GM12878 (cell line): ENCODE measurements at regions not wholly inside any gene's neighbourhood (a gene's known extent, or its start where the extent isn't known, plus 50 kb on each side); places are given as distances from the start of the nearest gene placed in this dataset.

Experiments used
- ATAC-seq: fragments of 200-7000 bp; cut with Tn5 transposase; 3 replicates; pipeline ENCODE4 v1.9.1; 2020; ENCODE audit warnings: mild to moderate bottlenecking, moderate library complexity
- BruUV-seq: library from RNA; stranded (reverse); fragments of 400-500 nt; replicated peaks from 2 replicates; lab custom pipeline; 2021; lab: Mats Ljungman, UMichigan
- CTCF ChIA-PET: fragments of 300-600 bp; sonication (Branson Sonifier 250); formaldehyde crosslinking; extraction: SDS; loops from one replicate; lab custom pipeline; 2021; ENCODE audit warnings: inconsistent platforms; lab: Yijun Ruan, JAX
- POLR2A ChIA-PET: fragments of 350-600 bp; formaldehyde crosslinking; extraction: SDS; loops from one replicate; lab custom pipeline; 2021; ENCODE audit warnings: inconsistent platforms; lab: Charles Lee
- RAD21 ChIA-PET: fragments of 300-600 bp; sonication (Branson Sonifier 250); formaldehyde crosslinking; loops from one replicate; lab custom pipeline; 2023; ENCODE audit warnings: antibody characterized with exemption; ENCODE audit not compliant: unreplicated experiment; lab: Charles Lee
- SMC1A ChIA-PET: fragments of 300-600 bp; sonication (Branson Sonifier 250); formaldehyde crosslinking; loops from one replicate; lab custom pipeline; 2023; ENCODE audit not compliant: unreplicated experiment, uncharacterized antibody; lab: Charles Lee
- DNase-seq: peaks from one replicate; pipeline ENCODE4 v3.0.0-alpha.2; 2011; ENCODE audit warnings: low read depth, low spot score
- FAIRE-seq: peaks from 3 replicates; lab custom pipeline; 2011; peaks lifted over from hg19 to GRCh38; lab: Jason Lieb, UNC
- H2AFZ ChIP-seq: 2 replicates; pipeline ENCODE4 v1.6.0; 2011; ENCODE audit warnings: low read depth, low read length, control low read depth; ENCODE audit not compliant: control insufficient read depth
- H3K27ac ChIP-seq: 2 replicates; pipeline ENCODE4 v1.5.1; 2011; ENCODE audit warnings: control low read depth; ENCODE audit not compliant: control insufficient read depth, insufficient read depth
- H3K27me3 ChIP-seq, 2 experiments: replicated peaks in 1 of 2; 2 replicates each; pipeline versions ENCODE4 v1.6.0 to v1.6.1; 2011; ENCODE audit warnings: low read length in 1 of 2; ENCODE audit not compliant: control insufficient read depth in 2 of 2, insufficient read depth in 2 of 2
- H3K36me3 ChIP-seq, 2 experiments: 2 replicates each; pipeline ENCODE4 v1.5.1; 2011; ENCODE audit warnings: low read length in 1 of 2; ENCODE audit not compliant: control insufficient read depth in 2 of 2, insufficient read depth in 2 of 2
- H3K4me1 ChIP-seq: 2 replicates; pipeline ENCODE4 v1.6.1; 2011; ENCODE audit warnings: mild to moderate bottlenecking, low read length, moderate library complexity, mixed read lengths; ENCODE audit not compliant: control insufficient read depth, insufficient read depth
- H3K4me2 ChIP-seq: 2 replicates; pipeline ENCODE4 v1.6.0; 2011; ENCODE audit warnings: control low read depth; ENCODE audit not compliant: control insufficient read depth, insufficient read depth
- H3K4me3 ChIP-seq: fragments of 200-600 bp; sonication (generic); 2 replicates; pipeline ENCODE4 v1.5.1; 2016
- H3K79me2 ChIP-seq: 2 replicates; pipeline ENCODE4 v1.6.0; 2011; ENCODE audit warnings: low read length; ENCODE audit not compliant: control insufficient read depth, insufficient read depth
- H3K9ac ChIP-seq: 2 replicates; pipeline ENCODE4 v1.8.0; 2011; ENCODE audit warnings: low read length, control low read depth, mixed read lengths; ENCODE audit not compliant: control insufficient read depth, insufficient read depth
- H3K9me3 ChIP-seq: replicated peaks from 3 replicates; pipeline ENCODE4 v1.5.1; 2011; ENCODE audit warnings: mild to moderate bottlenecking, low read length; ENCODE audit not compliant: control insufficient read depth, insufficient read depth
- H4K20me1 ChIP-seq: 2 replicates; pipeline ENCODE4 v1.6.0; 2011; ENCODE audit not compliant: control insufficient read depth, insufficient read depth
- BHLHE40 ChIP-seq, 2 experiments: fragments of 450-650 bp in 1 of 2; IDR thresholded peaks; 2 replicates each; pipeline ENCODE4 v1.6.1; 2011 to 2017; ENCODE audit warnings: low read depth in 2 of 2, borderline replicate concordance in 1 of 2, improper control_type of control experiment in 1 of 2, low read length in 1 of 2, mild to moderate bottlenecking in 1 of 2
- BRCA1 ChIP-seq: IDR thresholded peaks from 2 replicates; pipeline ENCODE4 v1.6.1; 2011; ENCODE audit warnings: low read depth, low read length, improper control_type of control experiment
- CBX5 ChIP-seq: sonication (generic); IDR thresholded peaks from 2 replicates; pipeline ENCODE4 v1.6.1; 2016; ENCODE audit warnings: low read depth, moderate library complexity, mild to moderate bottlenecking, inconsistent platforms
- DPF2 ChIP-seq: fragments of 450-650 bp; IDR thresholded peaks from 2 replicates; pipeline ENCODE4 v1.6.1; 2017; ENCODE audit warnings: mild to moderate bottlenecking
- FOXM1 ChIP-seq: IDR thresholded peaks from 2 replicates; pipeline ENCODE4 v1.6.1; 2012; ENCODE audit warnings: low read depth, mild to moderate bottlenecking, inconsistent platforms, low read length, moderate library complexity
- KAT2A ChIP-seq: conservative IDR thresholded peaks from 2 replicates; pipeline ENCODE4 v1.6.1; 2011; ENCODE audit warnings: low read depth, low read length; ENCODE audit not compliant: control insufficient read depth
- MEF2B ChIP-seq: fragments of 450-650 bp; IDR thresholded peaks from 2 replicates; pipeline ENCODE4 v1.6.1; 2018; ENCODE audit warnings: mild to moderate bottlenecking, moderate library complexity; ENCODE audit not compliant: partially characterized antibody, poor library complexity, severe bottlenecking
- RUNX3 ChIP-seq: IDR thresholded peaks from 2 replicates; pipeline ENCODE4 v1.6.1; 2012; ENCODE audit warnings: low read length, inconsistent platforms
- SIX5 ChIP-seq: IDR thresholded peaks from 2 replicates; pipeline ENCODE4 v1.6.1; 2011; ENCODE audit warnings: mild to moderate bottlenecking, low read depth, low read length, moderate library complexity; ENCODE audit not compliant: severe bottlenecking
- ZBED1 ChIP-seq: IDR thresholded peaks from 2 replicates; pipeline ENCODE4 v1.6.1; 2016; ENCODE audit warnings: borderline replicate concordance
- ZNF217 ChIP-seq: fragments of 450-650 bp; IDR thresholded peaks from 2 replicates; pipeline ENCODE4 v1.6.1; 2017; ENCODE audit warnings: antibody characterized with exemption, mild to moderate bottlenecking
- WGBS: methylation state at CpG from one replicate; pipeline ENCODE4 v1.1.6; 2016; ENCODE audit warnings: low lambda C conversion rate; ENCODE audit not compliant: insufficient replicate concordance, insufficient coverage; ENCODE audit errors: missing lambda C conversion rate; 5-methylcytosine and 5-hydroxymethylcytosine counted together
- in situ Hi-C: fragments of 300-500 bp; cut with MboI; formaldehyde crosslinking; loops from 9 replicates; pipeline ENCODE4 v1.14.3; 2018; ENCODE audit warnings: mixed read lengths
- intact Hi-C: fragments of 100-400 bp; cut with micrococcal nuclease; formaldehyde crosslinking; loops from one replicate; pipeline ENCODE4 v1.14.2; 2022; ENCODE audit not compliant: unreplicated experiment
- TF ChIP-seq, protein P1 (sequence below): IDR thresholded peaks from 2 replicates; pipeline ENCODE4 v1.6.1; 2011; ENCODE audit warnings: borderline replicate concordance, low read depth, mild to moderate bottlenecking, moderate library complexity, low read length; ENCODE audit not compliant: insufficient read depth, poor library complexity, severe bottlenecking
- TF ChIP-seq, protein P2 (sequence below): IDR thresholded peaks from 2 replicates; pipeline ENCODE4 v1.6.1; 2012; ENCODE audit warnings: low read length, inconsistent platforms
- TF ChIP-seq, protein P3 (sequence below): IDR thresholded peaks from 2 replicates; pipeline ENCODE4 v1.6.1; 2011; ENCODE audit warnings: borderline replicate concordance, low read depth, mild to moderate bottlenecking, moderate library complexity, mixed read lengths, low read length; ENCODE audit not compliant: insufficient read depth; ENCODE audit errors: extremely low read length

DNA sequence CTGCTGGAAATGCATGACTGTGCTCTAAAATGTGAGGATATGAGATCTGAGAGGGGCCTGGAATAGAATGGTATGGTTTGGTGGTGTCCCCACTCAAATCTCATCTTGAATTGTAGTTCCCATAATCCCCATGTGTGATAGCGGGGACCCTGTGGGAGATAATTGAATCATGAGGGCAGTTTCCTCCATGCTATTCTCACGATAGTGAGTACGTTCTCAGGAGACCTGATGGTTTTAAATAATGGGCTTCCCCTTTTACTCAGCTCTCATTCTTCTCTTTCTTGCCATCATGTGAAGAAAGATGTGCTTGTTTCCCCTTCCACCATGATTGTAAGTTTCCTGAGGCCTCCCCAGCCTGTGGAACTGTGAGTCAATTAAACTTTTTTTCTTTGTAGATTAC lies 133.6 kb upstream of the ADAMTS16 start:
- no TSS peak for BruUV-seq
- H3K4me1 ChIP-seq = no peaks in the 10 kb centered on the region
- H3K9me3 ChIP-seq = no peaks in the 10 kb centered on the region; the same call in 2 of the 3 replicates
- no peak overlapping the region for H3K4me3 ChIP-seq
- in situ Hi-C loops = no loop called here
- no peaks in the 10 kb centered on the region for H3K36me3 ChIP-seq
- DNase-seq = no peak
- CTCF ChIA-PET = no interaction called here
- no peak overlapping the region for H3K27ac ChIP-seq
- POLR2A ChIA-PET = no interaction called here
- no peak for ATAC-seq
- RAD21 ChIA-PET = no interaction called here
- no peak for FAIRE-seq
- intact Hi-C loops = no loop called here
- no peak overlapping the region for H2AFZ ChIP-seq
- no peak overlapping the region for H3K9ac ChIP-seq
- no peak overlapping the region for H3K4me2 ChIP-seq
- H4K20me1 ChIP-seq = no peaks in the 10 kb centered on the region
- WGBS = 3% methylated on average over 3 of the region's 3 CpGs
- H3K27me3 ChIP-seq = no peaks in the 10 kb centered on the region
- H3K79me2 ChIP-seq = no peaks in the 10 kb centered on the region
- SMC1A ChIA-PET = interaction anchor here (1.3 to 1.4 kb wide), 2 partner anchors 22 to 42 kb away, joined by 4 to 5 read pairs; no protein-coding TSS in a partner anchor
- TF ChIP-seq RUNX3 = peak; percentile 35; the same call in 1 of the 2 replicates
- TF ChIP-seq, protein P1, sequence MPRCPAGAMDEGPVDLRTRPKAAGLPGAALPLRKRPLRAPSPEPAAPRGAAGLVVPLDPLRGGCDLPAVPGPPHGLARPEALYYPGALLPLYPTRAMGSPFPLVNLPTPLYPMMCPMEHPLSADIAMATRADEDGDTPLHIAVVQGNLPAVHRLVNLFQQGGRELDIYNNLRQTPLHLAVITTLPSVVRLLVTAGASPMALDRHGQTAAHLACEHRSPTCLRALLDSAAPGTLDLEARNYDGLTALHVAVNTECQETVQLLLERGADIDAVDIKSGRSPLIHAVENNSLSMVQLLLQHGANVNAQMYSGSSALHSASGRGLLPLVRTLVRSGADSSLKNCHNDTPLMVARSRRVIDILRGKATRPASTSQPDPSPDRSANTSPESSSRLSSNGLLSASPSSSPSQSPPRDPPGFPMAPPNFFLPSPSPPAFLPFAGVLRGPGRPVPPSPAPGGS = peak; percentile 95
- TF ChIP-seq KAT2A = no peak
- TF ChIP-seq, protein P2, sequence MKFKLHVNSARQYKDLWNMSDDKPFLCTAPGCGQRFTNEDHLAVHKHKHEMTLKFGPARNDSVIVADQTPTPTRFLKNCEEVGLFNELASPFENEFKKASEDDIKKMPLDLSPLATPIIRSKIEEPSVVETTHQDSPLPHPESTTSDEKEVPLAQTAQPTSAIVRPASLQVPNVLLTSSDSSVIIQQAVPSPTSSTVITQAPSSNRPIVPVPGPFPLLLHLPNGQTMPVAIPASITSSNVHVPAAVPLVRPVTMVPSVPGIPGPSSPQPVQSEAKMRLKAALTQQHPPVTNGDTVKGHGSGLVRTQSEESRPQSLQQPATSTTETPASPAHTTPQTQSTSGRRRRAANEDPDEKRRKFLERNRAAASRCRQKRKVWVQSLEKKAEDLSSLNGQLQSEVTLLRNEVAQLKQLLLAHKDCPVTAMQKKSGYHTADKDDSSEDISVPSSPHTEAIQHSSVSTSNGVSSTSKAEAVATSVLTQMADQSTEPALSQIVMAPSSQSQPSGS = peak; percentile 90
- peak; percentile 25 for TF ChIP-seq MEF2B
- TF ChIP-seq BRCA1 = no peak
- TF ChIP-seq, protein P3, sequence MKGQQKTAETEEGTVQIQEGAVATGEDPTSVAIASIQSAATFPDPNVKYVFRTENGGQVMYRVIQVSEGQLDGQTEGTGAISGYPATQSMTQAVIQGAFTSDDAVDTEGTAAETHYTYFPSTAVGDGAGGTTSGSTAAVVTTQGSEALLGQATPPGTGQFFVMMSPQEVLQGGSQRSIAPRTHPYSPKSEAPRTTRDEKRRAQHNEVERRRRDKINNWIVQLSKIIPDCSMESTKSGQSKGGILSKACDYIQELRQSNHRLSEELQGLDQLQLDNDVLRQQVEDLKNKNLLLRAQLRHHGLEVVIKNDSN = no peak
- TF ChIP-seq SIX5 = no peak
- TF ChIP-seq ZNF217 = no peak
- no peak for TF ChIP-seq DPF2
- TF ChIP-seq BHLHE40 (IDR thresholded peaks at IDR 0.05; ENCODE audit: borderline replicate concordance in 1 of 2, low read depth in 2 of 2, low read length in 1 of 2) = no peak
- TF ChIP-seq ZBED1 = peak; percentile 68; the same call in 1 of the 2 replicates
- TF ChIP-seq CBX5 = no peak
- peak; percentile 77; the same call in 1 of the 2 replicates for TF ChIP-seq FOXM1
